ENCODE measurements at regions not wholly inside any gene's neighbourhood (a gene's known extent, or its start where the extent isn't known, plus 50 kb on each side); places are given as distances from the start of the nearest gene placed in this dataset.

DNA sequence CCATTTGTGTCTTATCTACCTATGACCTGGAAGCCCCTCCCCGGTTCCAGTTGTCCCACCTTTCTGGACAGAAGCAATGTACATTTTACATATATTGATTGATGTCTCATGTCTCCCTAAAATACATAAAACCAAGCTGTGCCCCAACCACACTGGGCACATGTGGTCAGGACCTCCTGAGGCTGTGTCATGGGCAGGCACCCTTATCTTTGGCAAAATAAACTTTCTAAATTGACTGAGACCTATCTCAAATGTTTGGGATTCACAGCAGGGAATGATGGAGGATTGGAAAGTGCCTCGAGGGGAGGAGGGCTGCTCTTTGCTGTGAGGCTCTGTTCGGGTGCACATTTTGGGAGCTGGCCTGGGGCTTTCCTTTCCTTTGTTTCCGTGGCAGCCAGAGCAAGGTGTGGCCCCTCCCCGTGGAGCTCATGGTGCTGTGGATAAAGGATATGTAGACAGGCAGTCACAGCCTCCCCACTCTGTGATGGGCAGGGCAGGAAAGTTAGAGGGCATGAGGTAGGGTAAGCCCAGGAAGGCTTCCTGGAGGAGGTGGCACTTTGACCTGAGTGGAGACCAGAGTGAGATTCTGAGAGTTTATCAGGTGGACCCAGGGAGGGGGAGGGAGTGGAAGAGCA, 615.6 kb downstream of the TBC1D22A start:
- H3K4me3 ChIP-seq (ENCODE audit: low read depth, low read length), result no peak overlapping the region
- TF ChIP-seq, protein P1, sequence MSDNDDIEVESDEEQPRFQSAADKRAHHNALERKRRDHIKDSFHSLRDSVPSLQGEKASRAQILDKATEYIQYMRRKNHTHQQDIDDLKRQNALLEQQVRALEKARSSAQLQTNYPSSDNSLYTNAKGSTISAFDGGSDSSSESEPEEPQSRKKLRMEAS (IDR thresholded peaks at IDR 0.05; ENCODE audit: low read depth, low read length), result no peak
- TF ChIP-seq, protein P2, sequence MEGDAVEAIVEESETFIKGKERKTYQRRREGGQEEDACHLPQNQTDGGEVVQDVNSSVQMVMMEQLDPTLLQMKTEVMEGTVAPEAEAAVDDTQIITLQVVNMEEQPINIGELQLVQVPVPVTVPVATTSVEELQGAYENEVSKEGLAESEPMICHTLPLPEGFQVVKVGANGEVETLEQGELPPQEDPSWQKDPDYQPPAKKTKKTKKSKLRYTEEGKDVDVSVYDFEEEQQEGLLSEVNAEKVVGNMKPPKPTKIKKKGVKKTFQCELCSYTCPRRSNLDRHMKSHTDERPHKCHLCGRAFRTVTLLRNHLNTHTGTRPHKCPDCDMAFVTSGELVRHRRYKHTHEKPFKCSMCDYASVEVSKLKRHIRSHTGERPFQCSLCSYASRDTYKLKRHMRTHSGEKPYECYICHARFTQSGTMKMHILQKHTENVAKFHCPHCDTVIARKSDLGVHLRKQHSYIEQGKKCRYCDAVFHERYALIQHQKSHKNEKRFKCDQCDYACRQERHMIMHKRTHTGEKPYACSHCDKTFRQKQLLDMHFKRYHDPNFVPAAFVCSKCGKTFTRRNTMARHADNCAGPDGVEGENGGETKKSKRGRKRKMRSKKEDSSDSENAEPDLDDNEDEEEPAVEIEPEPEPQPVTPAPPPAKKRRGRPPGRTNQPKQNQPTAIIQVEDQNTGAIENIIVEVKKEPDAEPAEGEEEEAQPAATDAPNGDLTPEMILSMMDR (IDR thresholded peaks at IDR 0.05; ENCODE audit: low read depth, low read length), result no peak
- TF ChIP-seq POLR2A (IDR thresholded peaks at IDR 0.05; ENCODE audit: extremely low read depth, insufficient read length) (no peak), MYC (IDR thresholded peaks at IDR 0.05; ENCODE audit: low read depth, low read length) (no peak)
- no peak for DNase-seq (ENCODE audit: low read depth)

DNA sequence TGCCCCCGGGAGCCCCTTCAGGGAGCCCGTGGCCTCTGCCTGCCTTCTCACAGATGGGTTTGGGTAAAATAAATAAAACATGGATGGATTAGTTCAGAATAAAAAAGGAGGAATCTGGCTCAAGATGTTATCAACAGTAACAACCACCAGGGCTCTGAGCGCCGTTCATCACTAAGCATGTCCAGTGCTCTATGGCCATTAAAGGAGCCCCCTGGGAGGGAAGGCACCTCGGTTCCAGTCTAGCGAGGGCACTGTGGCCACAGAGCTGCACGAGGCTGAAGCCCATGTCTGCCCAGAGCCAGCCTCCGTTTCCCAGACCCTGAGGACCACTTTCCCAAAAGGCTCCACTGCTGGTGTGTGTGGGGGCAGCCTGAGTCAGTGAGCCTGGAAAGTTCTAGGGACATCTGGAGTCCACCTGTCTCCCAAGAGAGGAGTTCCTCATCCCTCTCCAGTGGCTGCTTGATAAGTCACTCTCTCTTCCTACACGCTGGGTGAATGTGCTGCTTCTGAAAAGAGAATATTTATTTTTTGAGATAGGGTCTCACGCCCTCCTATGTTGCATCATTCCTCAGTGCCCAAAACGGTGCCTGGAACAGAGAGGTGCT, 614.6 kb downstream of the TBC1D22A start:
- TF ChIP-seq, protein P2 (IDR thresholded peaks at IDR 0.05; ENCODE audit: low read depth, low read length), result no peak
- TF ChIP-seq, protein P1 (IDR thresholded peaks at IDR 0.05; ENCODE audit: low read depth, low read length), result no peak
- TF ChIP-seq POLR2A (IDR thresholded peaks at IDR 0.05; ENCODE audit: extremely low read depth, insufficient read length) (no peak), MYC (IDR thresholded peaks at IDR 0.05; ENCODE audit: low read depth, low read length) (no peak)
- DNase-seq (ENCODE audit: low read depth), result no peak
- H3K4me3 ChIP-seq (ENCODE audit: low read depth, low read length), result no peak overlapping the region

DNA sequence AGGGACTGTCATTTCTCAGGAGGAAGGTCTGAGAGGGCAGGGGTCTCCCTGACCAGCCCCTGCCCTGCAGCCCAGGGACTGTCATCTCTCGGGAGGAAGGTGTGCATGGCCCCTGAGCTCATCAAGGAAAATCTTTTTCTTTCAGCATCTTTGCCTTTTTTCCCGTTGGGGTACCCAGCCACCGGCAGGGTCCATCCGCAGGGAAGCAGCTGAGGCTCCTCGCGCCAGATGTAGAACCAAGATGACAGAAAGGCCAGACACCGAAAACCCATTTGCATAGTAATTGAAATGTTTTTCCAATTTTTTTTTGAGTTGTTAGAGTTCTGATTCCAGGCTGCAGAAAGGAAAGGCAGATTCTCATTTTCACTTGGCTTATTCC, 613.9 kb downstream of the TBC1D22A start:
- TF ChIP-seq, protein P1 (IDR thresholded peaks at IDR 0.05; ENCODE audit: low read depth, low read length), result no peak
- TF ChIP-seq POLR2A (IDR thresholded peaks at IDR 0.05; ENCODE audit: extremely low read depth, insufficient read length) (no peak), MYC (IDR thresholded peaks at IDR 0.05; ENCODE audit: low read depth, low read length) (no peak)
- TF ChIP-seq, protein P2 (IDR thresholded peaks at IDR 0.05; ENCODE audit: low read depth, low read length), result no peak
- no peak overlapping the region for H3K4me3 ChIP-seq (ENCODE audit: low read depth, low read length)
- DNase-seq (ENCODE audit: low read depth), result no peak

DNA sequence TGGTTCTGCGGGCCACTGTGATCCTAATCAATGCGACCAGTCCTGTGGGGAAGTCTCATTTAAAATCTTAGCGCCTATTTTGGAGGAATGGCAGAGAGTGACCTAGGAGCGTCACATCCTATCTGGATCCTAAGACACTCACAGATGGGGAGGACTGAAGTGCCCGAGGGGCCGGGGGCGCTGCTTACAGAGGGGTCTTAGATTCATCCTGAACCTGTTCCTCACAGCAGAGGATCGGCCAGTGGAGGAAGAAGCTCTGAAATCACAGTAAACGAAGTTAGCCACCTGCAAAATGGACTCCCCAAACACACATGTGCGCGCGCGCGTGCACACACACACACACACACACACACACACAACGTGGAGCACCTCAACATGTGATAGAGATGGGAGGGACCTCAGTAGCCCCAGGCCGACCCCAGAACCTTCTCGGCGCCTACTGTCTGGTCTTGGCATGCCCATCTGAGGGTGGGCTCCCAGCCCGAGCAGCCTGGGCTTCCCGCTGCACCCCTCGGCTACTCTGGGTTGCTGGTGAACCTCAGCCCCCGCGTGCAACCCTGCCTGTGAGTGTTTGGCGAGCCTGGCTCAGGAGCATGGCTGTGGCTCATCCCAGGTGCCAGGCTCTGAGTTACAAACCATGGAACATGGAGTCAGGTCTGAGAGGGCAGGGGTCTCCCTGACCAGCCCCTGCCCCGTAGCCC, 613.3 kb downstream of the TBC1D22A start:
- H3K4me3 ChIP-seq (ENCODE audit: low read depth, low read length), result no peak overlapping the region
- DNase-seq (ENCODE audit: low read depth), result no peak
- TF ChIP-seq, protein P1 (IDR thresholded peaks at IDR 0.05; ENCODE audit: low read depth, low read length), result no peak
- TF ChIP-seq, protein P2 (IDR thresholded peaks at IDR 0.05; ENCODE audit: low read depth, low read length), result no peak
- TF ChIP-seq POLR2A (IDR thresholded peaks at IDR 0.05; ENCODE audit: extremely low read depth, insufficient read length), result no peak
- TF ChIP-seq MYC (IDR thresholded peaks at IDR 0.05; ENCODE audit: low read depth, low read length), result no peak

DNA sequence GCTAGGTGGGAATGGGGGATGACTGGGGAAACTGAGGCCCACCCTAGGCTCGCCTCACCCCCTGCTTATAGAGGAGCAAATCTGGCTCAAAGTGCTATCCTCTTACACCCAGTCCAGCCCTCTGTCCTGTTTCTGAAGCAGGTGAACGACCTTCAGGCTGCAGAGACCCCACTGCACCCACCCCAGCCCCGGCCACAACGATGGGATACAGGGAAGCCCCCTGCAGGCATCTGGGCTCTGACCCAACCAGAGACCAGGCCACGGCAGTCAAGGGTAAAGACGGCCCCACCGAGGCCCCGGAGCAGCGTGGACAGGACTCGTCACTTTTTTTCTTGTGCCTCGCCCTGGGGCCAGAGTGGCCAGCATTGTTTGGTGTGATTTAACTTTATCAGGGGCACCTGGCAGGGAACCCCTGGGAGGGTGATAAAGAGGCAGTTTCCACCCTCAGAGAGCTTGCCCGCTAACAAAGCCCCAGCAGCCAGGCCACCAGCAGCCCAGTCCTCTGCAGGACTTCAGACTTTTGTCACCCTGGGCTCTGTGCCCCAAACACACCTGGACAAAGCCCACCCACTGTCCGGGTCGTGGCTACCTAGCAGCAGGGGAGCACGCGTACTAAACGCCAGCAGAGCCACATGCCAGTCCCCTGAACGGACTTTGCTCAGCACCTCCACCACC, 612.6 kb downstream of the TBC1D22A start:
- no peak for DNase-seq (ENCODE audit: low read depth)
- TF ChIP-seq, protein P1 (IDR thresholded peaks at IDR 0.05; ENCODE audit: low read depth, low read length), result no peak
- TF ChIP-seq POLR2A (IDR thresholded peaks at IDR 0.05; ENCODE audit: extremely low read depth, insufficient read length), result no peak
- TF ChIP-seq, protein P2 (IDR thresholded peaks at IDR 0.05; ENCODE audit: low read depth, low read length), result no peak
- no peak for TF ChIP-seq MYC (IDR thresholded peaks at IDR 0.05; ENCODE audit: low read depth, low read length)
- no peak overlapping the region for H3K4me3 ChIP-seq (ENCODE audit: low read depth, low read length)

Measured in NB4 (cell line).